ENCODE measurements at regions not wholly inside any gene's neighbourhood (a gene's known extent, or its start where the extent isn't known, plus 50 kb on each side); places are given as distances from the start of the nearest gene placed in this dataset.

- no peaks in the 10 kb centered on the region for H3K9me3 ChIP-seq
- 100% methylated on average over 1 of the region's 1 CpG for WGBS, 2 donors (ENCODE audit: low coverage in 1 of 2)
- H3K4me1 ChIP-seq = no peaks in the 10 kb centered on the region
- no peaks in the 10 kb centered on the region for H3K27me3 ChIP-seq
- no peaks in the 10 kb centered on the region for H3K36me3 ChIP-seq
- H3K4me3 ChIP-seq = no peak overlapping the region
- TF ChIP-seq POLR2A (IDR thresholded peaks at IDR 0.05) (no peak), POLR2AphosphoS5 (IDR thresholded peaks at IDR 0.05) (no peak)
- ATAC-seq = no peak
- no peak overlapping the region for H3K27ac ChIP-seq
Measured at GRCh38 chr4:127174201-127174600, 458.6 kb upstream of the INTU start.

- WGBS, 2 donors (ENCODE audit: low coverage in 1 of 2) = 52 to 76% methylated on average over 2 of the region's 2 CpGs
- ATAC-seq = no peak
- Histone ChIP-seq H3K27me3 (no peaks in the 10 kb centered on the region), H3K4me3 (no peak overlapping the region), H3K27ac (no peak overlapping the region), H3K4me1 (no peaks in the 10 kb centered on the region), H3K36me3 (no peaks in the 10 kb centered on the region), H3K9me3 (no peaks in the 10 kb centered on the region)
- TF ChIP-seq POLR2AphosphoS5 (IDR thresholded peaks at IDR 0.05) = no peak
- TF ChIP-seq POLR2A (IDR thresholded peaks at IDR 0.05) = no peak
- TF ChIP-seq EP300 (IDR thresholded peaks at IDR 0.05) = no peak
- no peak for TF ChIP-seq CTCF (IDR thresholded peaks at IDR 0.05)
Measured at GRCh38 chr4:127174616-127175015, 458.1 kb upstream of the INTU start.

GRCh38 chr4:127179256-127180087, 453.3 kb upstream of the INTU start:
- Histone ChIP-seq H3K4me1 (no peaks in the 10 kb centered on the region), H3K27me3 (no peaks in the 10 kb centered on the region), H3K9me3 (peaks cover 0 to 2% (median 0%) of the 10 kb centered on the region in 3 donors), H3K4me3 (no peak overlapping the region), H3K36me3 (no peaks in the 10 kb centered on the region), H3K27ac (no peak overlapping the region)
- TF ChIP-seq POLR2A (IDR thresholded peaks at IDR 0.05) = no peak
- no peak for TF ChIP-seq POLR2AphosphoS5 (IDR thresholded peaks at IDR 0.05)
- TF ChIP-seq CTCF (IDR thresholded peaks at IDR 0.05) = no peak
- no peak for TF ChIP-seq EP300 (IDR thresholded peaks at IDR 0.05)
- WGBS, 2 donors (ENCODE audit: low coverage in 1 of 2) = 49 to 83% methylated on average over 1 to 2 of the region's 2 CpGs
- ATAC-seq = no peak

GRCh38 chr4:127181001-127181400, 451.8 kb upstream of the INTU start:
- no peak for ATAC-seq

GRCh38 chr4:127182687-127183086, 450.1 kb upstream of the INTU start:
- TF ChIP-seq CTCF (IDR thresholded peaks at IDR 0.05) (no peak), POLR2AphosphoS5 (IDR thresholded peaks at IDR 0.05) (no peak), EP300 (IDR thresholded peaks at IDR 0.05) (no peak), POLR2A (IDR thresholded peaks at IDR 0.05) (no peak)
- Histone ChIP-seq H3K4me3 (no peak overlapping the region), H3K36me3 (no peaks in the 10 kb centered on the region), H3K27me3 (no peaks in the 10 kb centered on the region), H3K4me1 (no peaks in the 10 kb centered on the region), H3K27ac (no peak overlapping the region), H3K9me3 (peaks cover 0 to 8% (median 0%) of the 10 kb centered on the region in 3 donors)
- ATAC-seq = no peak
- 25% methylated on average over 1 of the region's 1 CpG; no CpG with 5 or more reads in 1 of the 2 donors for WGBS, 2 donors (ENCODE audit: low coverage in 1 of 2)

More at GRCh38 chr4:127181001-127181400, 451.8 kb upstream of the INTU start:
- Histone ChIP-seq H3K4me1 (no peaks in the 10 kb centered on the region), H3K27me3 (no peaks in the 10 kb centered on the region), H3K27ac (no peak overlapping the region), H3K4me3 (no peak overlapping the region), H3K9me3 (peaks cover 0 to 8% (median 0%) of the 10 kb centered on the region in 3 donors), H3K36me3 (no peaks in the 10 kb centered on the region)
- TF ChIP-seq EP300 (IDR thresholded peaks at IDR 0.05) (no peak), CTCF (IDR thresholded peaks at IDR 0.05) (no peak), POLR2AphosphoS5 (IDR thresholded peaks at IDR 0.05) (no peak)
